H1 (cell line): ENCODE measurements at regions not wholly inside any gene's neighbourhood (a gene's known extent, or its start where the extent isn't known, plus 50 kb on each side); places are given as distances from the start of the nearest gene placed in this dataset.

ENCODE experiments used
- BCL11A ChIP-seq, 2 experiments: IDR thresholded peaks; one replicate each; pipeline ENCODE4 v1.6.1; 2011; ENCODE audit warnings: low read depth in 2 of 2, low read length in 2 of 2, mild to moderate bottlenecking in 2 of 2
- CHD7 ChIP-seq: fragments of 300-600 bp; sonication (generic); IDR thresholded peaks from 2 replicates; pipeline ENCODE4 v1.7.1; 2012; ENCODE audit warnings: low read length, moderate library complexity, mild to moderate bottlenecking, inconsistent platforms; ENCODE audit not compliant: insufficient replicate concordance
- EZH2 ChIP-seq: fragments of 200-600 bp; sonication (generic); IDR thresholded peaks from 2 replicates; pipeline ENCODE4 v1.7.1; 2012; ENCODE audit warnings: low read depth, mild to moderate bottlenecking, moderate library complexity, low read length, inconsistent platforms; ENCODE audit not compliant: severe bottlenecking
- POLR2AphosphoS5 ChIP-seq: IDR thresholded peaks from 2 replicates; pipeline ENCODE4 v1.6.1; 2011; ENCODE audit warnings: low read depth, low read length

GRCh38 chr7:142696456-142697179, 52.7 kb upstream of the PRSS1 start (continued):
- TF ChIP-seq CHD7 (peak; percentile 69), POLR2AphosphoS5 (no peak), EZH2 (no peak), BCL11A (IDR thresholded peaks at IDR 0.05; ENCODE audit: low read depth in 2 of 2, low read length in 2 of 2) (peak in 1 of 2 experiments; percentile 4)
